HT1080 (cell line): ENCODE measurements at regions not wholly inside any gene's neighbourhood (a gene's known extent, or its start where the extent isn't known, plus 50 kb on each side); places are given as distances from the start of the nearest gene placed in this dataset.

ENCODE experiments used
- DNase-seq: peaks from one replicate; pipeline ENCODE4 v3.0.0-alpha.2; 2015; ENCODE audit warnings: low read depth

DNA sequence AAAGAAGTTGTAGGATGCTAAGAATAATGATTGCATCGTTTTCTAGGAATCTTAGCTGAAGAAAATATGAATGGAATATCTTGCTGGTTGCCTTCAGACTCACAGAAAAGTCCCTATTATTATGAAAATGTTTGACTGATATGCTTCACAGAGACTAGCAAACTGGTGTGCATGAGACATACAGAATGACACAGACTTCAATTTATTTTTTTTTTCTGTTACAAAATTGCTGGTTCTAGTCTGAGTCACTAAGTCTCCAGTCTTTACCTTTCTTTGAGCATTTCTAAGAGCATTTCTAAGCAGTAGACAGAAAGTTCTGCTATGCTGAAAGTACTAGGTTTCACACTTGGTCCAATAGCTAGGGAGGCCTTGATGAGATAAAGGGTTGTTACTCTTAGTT lies 377.6 kb upstream of the ATP2B1 start:
- peak; percentile 74 for DNase-seq

- peak; percentile 49 for DNase-seq
Observed at GRCh38 chr12:90085494-90086274, 377.0 kb upstream of the ATP2B1 start.

- DNase-seq, result no peak
Observed at GRCh38 chr12:90084018-90084417, 375.4 kb upstream of the ATP2B1 start.

- DNase-seq, result no peak
Observed at GRCh38 chr12:90080616-90081015, 372.0 kb upstream of the ATP2B1 start.

- DNase-seq, result no peak
Observed at GRCh38 chr12:90079529-90080210, 371.0 kb upstream of the ATP2B1 start.

- no peak for DNase-seq
Observed at GRCh38 chr12:90078344-90078743, 369.7 kb upstream of the ATP2B1 start.

DNA sequence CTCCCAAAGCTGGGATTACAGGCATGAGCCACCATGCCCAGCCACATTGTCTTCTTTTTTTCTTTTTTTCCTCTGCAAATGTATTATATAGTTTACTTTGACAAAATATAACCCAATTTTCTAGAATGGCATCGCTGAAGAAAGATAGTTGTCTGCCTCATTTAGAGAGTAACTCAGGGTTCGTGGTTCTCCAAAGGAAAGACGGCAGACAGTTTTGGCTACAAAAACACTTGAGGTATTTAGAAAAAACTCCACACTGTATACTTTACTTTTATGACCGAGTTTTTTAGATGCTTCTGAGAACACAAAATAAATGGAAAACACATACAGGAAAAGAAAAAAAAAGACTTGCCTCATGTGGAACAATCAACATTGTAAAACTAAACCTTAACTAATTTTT lies 369.1 kb upstream of the ATP2B1 start:
- DNase-seq, result no peak

- no peak for DNase-seq
Observed at GRCh38 chr12:90076851-90077319, 368.2 kb upstream of the ATP2B1 start.

DNA sequence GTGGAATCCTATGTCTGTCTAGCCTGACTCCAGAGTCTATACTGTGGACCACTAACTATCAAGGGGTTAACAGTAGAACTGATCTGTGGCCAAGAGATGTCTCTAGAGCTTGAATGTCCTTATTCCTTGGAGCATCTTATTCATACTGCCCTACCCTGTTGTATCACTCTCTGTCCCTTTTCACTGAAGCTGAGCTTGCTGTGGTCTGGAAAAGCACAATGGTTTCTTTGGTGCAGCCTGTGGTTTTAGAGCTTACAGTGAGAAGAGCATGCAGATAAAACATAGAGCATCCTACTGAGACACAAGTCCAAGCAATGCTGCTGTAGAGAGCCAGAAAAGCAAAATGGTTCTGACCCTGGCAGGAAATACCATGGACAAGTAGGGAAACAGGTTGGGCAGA lies 367.0 kb upstream of the ATP2B1 start:
- no peak for DNase-seq

- DNase-seq, result no peak
Observed at GRCh38 chr12:90074086-90074485, 365.4 kb upstream of the ATP2B1 start.

- no peak for DNase-seq
Observed at GRCh38 chr12:90071996-90072395, 363.4 kb upstream of the ATP2B1 start.

GRCh38 chr12:90069711-90070110 lies 361.1 kb upstream of the ATP2B1 start:
- DNase-seq, result no peak

DNA sequence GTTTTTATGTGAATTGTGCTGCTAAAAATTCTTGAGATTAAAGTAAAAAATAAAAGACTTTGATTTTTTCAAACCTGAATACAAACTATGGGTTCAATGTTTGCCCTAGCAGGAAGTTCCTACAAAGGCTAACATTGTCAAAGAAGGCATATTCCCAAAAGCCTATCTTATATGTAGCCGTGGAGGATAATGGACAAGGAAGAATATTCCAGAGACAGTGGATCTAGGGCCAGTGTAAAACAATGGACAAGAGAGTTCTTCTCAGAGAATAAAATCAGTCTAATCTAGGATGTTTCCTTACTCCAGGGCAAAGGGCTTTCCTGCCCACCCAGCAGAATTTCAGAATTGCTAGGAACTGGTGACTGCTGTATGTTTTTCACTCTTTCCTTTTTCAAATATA lies 359.2 kb upstream of the ATP2B1 start:
- no peak for DNase-seq

- DNase-seq, result no peak
Observed at GRCh38 chr12:90064852-90065801, 356.5 kb upstream of the ATP2B1 start.

DNA sequence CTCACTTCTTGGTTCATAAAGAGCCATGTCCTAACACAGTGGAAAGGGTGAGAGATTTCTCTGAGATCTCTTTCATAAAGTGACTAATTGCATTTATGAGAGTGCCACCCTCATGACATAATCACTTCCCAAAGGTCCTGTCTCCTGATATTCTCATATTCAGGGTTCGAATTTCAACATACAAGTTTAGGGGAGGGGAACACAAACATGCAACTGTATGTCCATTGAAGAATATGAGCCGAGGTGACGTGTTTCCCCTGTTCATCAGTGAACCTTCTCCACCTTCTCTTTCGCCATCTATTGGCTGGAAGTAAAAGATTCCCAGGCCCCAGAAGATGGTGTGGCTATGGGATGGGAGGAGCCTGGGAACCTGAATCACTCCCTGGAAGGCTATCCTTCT lies 354.2 kb upstream of the ATP2B1 start:
- peak; percentile 68 for DNase-seq

DNA sequence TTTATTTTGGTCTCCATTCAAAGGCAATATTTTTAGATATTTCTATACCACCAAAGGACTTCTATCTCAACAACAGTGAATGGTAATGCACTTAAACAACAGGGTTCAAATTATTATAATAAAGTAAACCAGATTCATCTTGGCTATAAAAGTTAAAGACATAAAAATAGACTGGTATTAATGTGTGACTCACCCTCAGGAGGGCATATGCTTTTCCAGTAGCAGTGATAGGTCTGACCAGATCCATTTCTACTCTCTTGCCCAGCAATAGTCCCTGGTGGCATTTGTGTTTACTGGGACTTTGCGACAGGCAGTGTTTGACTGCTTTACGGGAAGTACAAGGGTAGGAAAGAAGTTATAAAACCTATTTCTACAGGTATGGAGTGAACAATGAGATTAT lies 353.2 kb upstream of the ATP2B1 start:
- no peak for DNase-seq

GRCh38 chr12:90060031-90060430 lies 351.4 kb upstream of the ATP2B1 start:
- no peak for DNase-seq

GRCh38 chr12:90058704-90059103 lies 350.1 kb upstream of the ATP2B1 start:
- DNase-seq, result peak; percentile 17

- no peak for DNase-seq
Observed at GRCh38 chr12:90055071-90055470, 346.4 kb upstream of the ATP2B1 start.

GRCh38 chr12:90048918-90049317 lies 340.3 kb upstream of the ATP2B1 start:
- DNase-seq, result no peak

DNA sequence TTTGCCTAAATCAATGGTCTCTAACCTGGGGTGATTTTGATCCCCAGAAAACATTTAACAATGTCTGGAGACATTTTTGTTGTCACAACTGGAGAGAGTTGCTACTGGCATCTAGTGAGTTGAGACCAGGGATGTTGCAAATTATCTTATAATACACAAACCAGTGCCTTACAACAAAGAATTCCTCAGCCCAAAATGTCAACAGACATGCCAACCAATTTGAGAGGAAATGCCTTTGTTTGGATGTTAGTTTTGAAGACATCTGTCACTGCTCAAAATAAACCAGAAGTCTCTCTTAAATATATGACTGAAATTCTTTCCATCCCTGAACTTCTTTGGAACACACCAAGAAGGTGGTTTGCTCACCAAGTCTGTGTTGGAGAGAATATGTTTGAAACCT lies 336.9 kb upstream of the ATP2B1 start:
- no peak for DNase-seq

DNA sequence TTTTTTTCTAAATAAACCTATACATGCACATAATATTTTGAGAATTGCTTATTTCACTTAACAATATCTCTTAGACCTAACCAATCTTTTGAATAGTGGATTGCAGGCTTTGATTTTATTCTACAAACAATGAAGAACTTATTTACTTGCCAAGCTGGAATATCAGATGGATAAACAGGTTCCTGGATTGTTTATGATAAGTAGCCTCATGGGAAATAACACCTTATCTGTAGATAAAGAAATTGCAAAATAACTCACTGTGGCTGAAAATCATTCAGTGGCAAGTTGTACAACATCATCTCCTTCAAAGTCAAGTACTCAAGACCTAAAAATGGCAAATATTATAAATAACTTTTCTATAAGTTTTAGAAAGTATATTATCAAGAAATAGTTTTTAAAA lies 335.4 kb upstream of the ATP2B1 start:
- DNase-seq, result no peak
